Astrocyte (in vitro differentiated cells and primary cell): ENCODE measurements at regions not wholly inside any gene's neighbourhood (a gene's known extent, or its start where the extent isn't known, plus 50 kb on each side); places are given as distances from the start of the nearest gene placed in this dataset.

Experiments used
- DNase-seq: peaks from one replicate; pipeline ENCODE4 v3.0.0-alpha.2; 2010; ENCODE audit warnings: low read depth
- FAIRE-seq: peaks from 2 replicates; lab custom pipeline; 2011; peaks lifted over from hg19 to GRCh38; lab: Jason Lieb, UNC
- H2AFZ ChIP-seq: 2 replicates; pipeline ENCODE4 v1.6.0; 2012; ENCODE audit warnings: low read depth, low read length, inconsistent platforms
- H3K27ac ChIP-seq: 2 replicates; pipeline ENCODE4 v1.5.1; 2011; ENCODE audit warnings: low read depth, low read length, inconsistent platforms
- H3K27me3 ChIP-seq: 2 replicates; pipeline ENCODE4 v1.6.0; 2011; ENCODE audit warnings: low read length, inconsistent platforms; ENCODE audit not compliant: insufficient read depth
- H3K36me3 ChIP-seq: 2 replicates; pipeline ENCODE4 v1.5.1; 2011; ENCODE audit warnings: low read length, inconsistent platforms; ENCODE audit not compliant: insufficient read depth
- H3K4me1 ChIP-seq: 2 replicates; pipeline ENCODE4 v1.5.1; 2011; ENCODE audit warnings: low read length, inconsistent platforms; ENCODE audit not compliant: insufficient read depth
- H3K4me2 ChIP-seq: 2 replicates; pipeline ENCODE4 v1.6.0; 2012; ENCODE audit warnings: low read length, inconsistent platforms
- H3K4me3 ChIP-seq: 2 replicates; pipeline ENCODE4 v1.5.1; 2011; ENCODE audit warnings: low read depth, mild to moderate bottlenecking, low read length, inconsistent platforms; ENCODE audit not compliant: insufficient read depth
- H3K79me2 ChIP-seq: 2 replicates; pipeline ENCODE4 v1.6.0; 2012; ENCODE audit warnings: mild to moderate bottlenecking, low read length, inconsistent platforms; ENCODE audit not compliant: insufficient read depth
- H3K9ac ChIP-seq: 2 replicates; pipeline ENCODE4 v1.6.0; 2012; ENCODE audit warnings: mild to moderate bottlenecking, low read length, inconsistent platforms
- H3K9me3 ChIP-seq: 2 replicates; pipeline ENCODE4 v1.5.1; 2012; ENCODE audit warnings: low read depth, mild to moderate bottlenecking, low read length, inconsistent platforms; ENCODE audit not compliant: insufficient read depth
- H4K20me1 ChIP-seq: 2 replicates; pipeline ENCODE4 v1.6.0; 2012; ENCODE audit warnings: low read length, inconsistent platforms; ENCODE audit not compliant: insufficient read depth
- H3K27ac Mint-ChIP-seq: one replicate; pipeline ENCODE4 v1.8.0; 2021; ENCODE audit warnings: mild to moderate bottlenecking, mixed read lengths; ENCODE audit not compliant: unreplicated experiment
- H3K27me3 Mint-ChIP-seq: one replicate; pipeline ENCODE4 v1.8.0; 2021; ENCODE audit warnings: low read depth, mixed read lengths; ENCODE audit not compliant: unreplicated experiment
- H3K36me3 Mint-ChIP-seq: one replicate; pipeline ENCODE4 v1.8.0; 2021; ENCODE audit warnings: low read depth, mixed read lengths; ENCODE audit not compliant: unreplicated experiment
- H3K4me1 Mint-ChIP-seq: one replicate; pipeline ENCODE4 v1.8.0; 2021; ENCODE audit warnings: low read depth, mixed read lengths; ENCODE audit not compliant: unreplicated experiment
- H3K4me3 Mint-ChIP-seq: one replicate; pipeline ENCODE4 v1.8.0; 2021; ENCODE audit warnings: mild to moderate bottlenecking, moderate library complexity, mixed read lengths; ENCODE audit not compliant: unreplicated experiment
- H3K9me3 Mint-ChIP-seq: one replicate; pipeline ENCODE4 v1.8.0; 2021; ENCODE audit warnings: mild to moderate bottlenecking, mixed read lengths; ENCODE audit not compliant: unreplicated experiment
- EZH2 ChIP-seq: IDR thresholded peaks from 2 replicates; pipeline ENCODE4 v1.6.1; 2012; ENCODE audit warnings: mild to moderate bottlenecking, low read length, inconsistent platforms; ENCODE audit not compliant: insufficient read depth
- TF ChIP-seq, protein P1 (sequence below): IDR thresholded peaks from 2 replicates; pipeline ENCODE4 v1.5.1; 2011; ENCODE audit warnings: low read depth, mild to moderate bottlenecking, inconsistent platforms, low read length, moderate library complexity; ENCODE audit not compliant: insufficient read depth

DNA sequence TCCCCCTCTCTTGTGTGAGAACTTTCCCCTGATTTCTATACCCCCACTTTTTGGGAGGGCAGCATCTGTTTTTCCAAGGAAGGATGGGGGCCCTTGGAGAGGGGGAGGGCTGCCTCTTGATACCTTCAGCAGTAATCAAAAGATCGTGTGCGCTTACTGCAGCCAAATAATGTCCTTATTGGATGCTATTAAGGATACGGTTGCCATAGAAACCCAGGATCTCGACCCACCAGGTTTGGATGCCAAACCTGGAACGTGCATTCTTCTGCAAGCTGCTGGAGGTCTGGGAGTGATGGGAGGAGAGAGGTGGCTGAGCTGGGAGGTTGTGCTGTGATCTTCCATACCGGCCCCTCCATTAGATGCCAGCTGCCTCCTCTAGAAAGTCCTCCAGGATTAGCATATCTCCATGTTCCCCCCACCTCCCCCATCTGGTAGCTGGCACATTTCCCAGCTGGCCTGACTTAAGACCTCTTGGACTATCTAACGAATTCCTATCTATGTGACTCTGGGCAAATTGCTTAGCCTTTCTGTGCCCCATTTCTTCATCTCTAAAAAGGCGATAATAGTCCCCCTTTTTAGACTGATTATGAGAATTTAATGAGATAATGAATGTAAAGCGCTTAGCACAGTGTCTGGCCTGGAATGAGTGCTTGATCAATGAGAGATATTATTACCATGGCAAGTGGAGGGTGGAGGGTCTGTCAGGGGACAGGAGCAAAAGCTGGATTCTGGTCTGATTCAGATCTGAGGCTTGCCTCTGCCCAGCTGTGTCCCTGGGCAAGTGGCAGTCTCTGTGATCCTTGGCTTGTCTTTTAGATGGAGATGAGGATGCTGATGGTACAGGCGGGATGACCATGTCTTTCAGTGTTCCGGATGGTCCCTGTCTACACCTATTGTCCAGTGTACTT is 78.5 kb upstream of the PCBD1 start:
- peaks cover 59% of the 10 kb centered on the region for H3K27me3 Mint-ChIP-seq
- Histone ChIP-seq H2AFZ (no peak overlapping the region), H3K27ac (no peak overlapping the region), H4K20me1 (no peaks in the 10 kb centered on the region), H3K36me3 (no peaks in the 10 kb centered on the region), H3K9me3 (no peaks in the 10 kb centered on the region), H3K4me3 (no peak overlapping the region), H3K79me2 (no peaks in the 10 kb centered on the region), H3K4me2 (no peak overlapping the region), H3K9ac (no peak overlapping the region), H3K27me3 (peaks cover 19% of the 10 kb centered on the region), H3K4me1 (peaks cover 17% of the 10 kb centered on the region)
- DNase-seq = no peak
- H3K36me3 Mint-ChIP-seq = no peaks in the 10 kb centered on the region
- H3K4me1 Mint-ChIP-seq = peaks cover 5% of the 10 kb centered on the region
- H3K27ac Mint-ChIP-seq = no peak overlapping the region
- no peak for FAIRE-seq
- H3K9me3 Mint-ChIP-seq = no peaks in the 10 kb centered on the region
- no peak overlapping the region for H3K4me3 Mint-ChIP-seq
- TF ChIP-seq EZH2 = no peak

DNA sequence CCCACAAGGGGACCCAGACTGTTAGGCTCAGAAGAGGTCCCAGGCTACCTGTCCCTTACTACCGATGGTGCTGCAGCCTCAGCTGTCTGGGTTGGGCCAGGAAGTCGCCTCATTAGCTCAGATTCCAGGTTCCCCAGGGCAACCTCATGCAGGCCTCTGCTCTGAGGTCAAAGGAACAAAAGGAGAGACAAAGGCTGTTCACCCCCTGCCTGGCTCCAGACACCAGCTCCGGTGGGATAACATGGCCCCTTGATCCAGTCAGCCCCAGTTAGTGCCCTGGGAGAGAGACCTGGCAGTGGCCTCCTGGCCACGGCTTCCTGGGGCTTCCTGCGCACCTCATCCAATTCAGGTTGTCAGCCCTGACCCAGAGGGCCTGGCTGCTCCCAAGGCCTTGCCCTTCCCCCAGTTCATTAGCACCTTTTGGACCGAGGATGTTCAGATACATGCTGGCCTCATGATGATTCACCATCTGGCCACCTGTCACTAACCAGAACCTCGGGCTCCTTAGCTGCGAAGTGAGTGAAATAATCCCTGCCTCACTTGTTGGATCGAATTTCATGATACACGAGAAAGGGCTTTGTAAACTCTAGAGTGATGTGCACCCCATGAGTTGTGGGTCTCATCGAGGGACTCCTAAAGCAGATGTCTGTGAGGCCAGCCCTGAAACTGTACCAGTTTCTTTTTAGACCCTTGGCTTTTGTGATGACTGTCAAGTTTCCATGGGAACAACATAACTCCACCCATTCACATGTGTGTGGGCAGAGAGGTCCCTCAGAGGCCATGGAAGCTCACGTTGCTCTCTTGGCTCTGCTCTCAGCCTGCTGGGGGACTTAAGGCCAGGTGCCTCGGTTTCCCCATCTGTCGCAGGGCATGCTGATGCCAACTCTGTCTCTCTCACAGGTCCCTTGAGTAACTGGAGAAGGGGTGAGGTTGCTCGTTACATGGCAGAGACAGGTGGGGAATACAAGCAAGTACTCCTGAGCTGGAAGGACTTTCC is 79.5 kb upstream of the PCBD1 start:
- Histone ChIP-seq H3K36me3 (no peaks in the 10 kb centered on the region), H4K20me1 (no peaks in the 10 kb centered on the region), H3K4me2 (no peak overlapping the region), H3K4me1 (peaks cover 17% of the 10 kb centered on the region), H3K9me3 (no peaks in the 10 kb centered on the region), H3K27me3 (peaks cover 16% of the 10 kb centered on the region), H3K27ac (no peak overlapping the region), H3K79me2 (no peaks in the 10 kb centered on the region), H2AFZ (no peak overlapping the region), H3K9ac (no peak overlapping the region), H3K4me3 (no peak overlapping the region)
- DNase-seq (peak; percentile 39), FAIRE-seq (no peak)
- peaks cover 49% of the 10 kb centered on the region for H3K27me3 Mint-ChIP-seq
- H3K27ac Mint-ChIP-seq = no peak overlapping the region
- H3K36me3 Mint-ChIP-seq = no peaks in the 10 kb centered on the region
- no peak for TF ChIP-seq EZH2
- TF ChIP-seq, protein P1, sequence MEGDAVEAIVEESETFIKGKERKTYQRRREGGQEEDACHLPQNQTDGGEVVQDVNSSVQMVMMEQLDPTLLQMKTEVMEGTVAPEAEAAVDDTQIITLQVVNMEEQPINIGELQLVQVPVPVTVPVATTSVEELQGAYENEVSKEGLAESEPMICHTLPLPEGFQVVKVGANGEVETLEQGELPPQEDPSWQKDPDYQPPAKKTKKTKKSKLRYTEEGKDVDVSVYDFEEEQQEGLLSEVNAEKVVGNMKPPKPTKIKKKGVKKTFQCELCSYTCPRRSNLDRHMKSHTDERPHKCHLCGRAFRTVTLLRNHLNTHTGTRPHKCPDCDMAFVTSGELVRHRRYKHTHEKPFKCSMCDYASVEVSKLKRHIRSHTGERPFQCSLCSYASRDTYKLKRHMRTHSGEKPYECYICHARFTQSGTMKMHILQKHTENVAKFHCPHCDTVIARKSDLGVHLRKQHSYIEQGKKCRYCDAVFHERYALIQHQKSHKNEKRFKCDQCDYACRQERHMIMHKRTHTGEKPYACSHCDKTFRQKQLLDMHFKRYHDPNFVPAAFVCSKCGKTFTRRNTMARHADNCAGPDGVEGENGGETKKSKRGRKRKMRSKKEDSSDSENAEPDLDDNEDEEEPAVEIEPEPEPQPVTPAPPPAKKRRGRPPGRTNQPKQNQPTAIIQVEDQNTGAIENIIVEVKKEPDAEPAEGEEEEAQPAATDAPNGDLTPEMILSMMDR = no peak
- peaks cover 5% of the 10 kb centered on the region for H3K4me1 Mint-ChIP-seq
- H3K9me3 Mint-ChIP-seq = no peaks in the 10 kb centered on the region
- no peak overlapping the region for H3K4me3 Mint-ChIP-seq

- Mint-ChIP-seq H3K27me3 (peaks cover 41% of the 10 kb centered on the region), H3K9me3 (no peaks in the 10 kb centered on the region), H3K36me3 (no peaks in the 10 kb centered on the region), H3K4me1 (peaks cover 8% of the 10 kb centered on the region), H3K27ac (no peak overlapping the region), H3K4me3 (no peak overlapping the region)
- no peaks in the 10 kb centered on the region for H4K20me1 ChIP-seq
- peaks cover 6% of the 10 kb centered on the region for H3K27me3 ChIP-seq
- no peak overlapping the region for H2AFZ ChIP-seq
- H3K4me1 ChIP-seq = peaks cover 19% of the 10 kb centered on the region
- TF ChIP-seq, protein P1 = no peak
- no peak for TF ChIP-seq EZH2
- H3K9ac ChIP-seq = no peak overlapping the region
- H3K4me2 ChIP-seq = no peak overlapping the region
- H3K27ac ChIP-seq = no peak overlapping the region
- no peak for DNase-seq
- no peaks in the 10 kb centered on the region for H3K9me3 ChIP-seq
- H3K36me3 ChIP-seq = no peaks in the 10 kb centered on the region
- no peak for FAIRE-seq
- no peaks in the 10 kb centered on the region for H3K79me2 ChIP-seq
- no peak overlapping the region for H3K4me3 ChIP-seq
Measured at GRCh38 chr10:70969188-70969587, 80.8 kb upstream of the PCBD1 start.
